ENCODE measurements at regions not wholly inside any gene's neighbourhood (a gene's known extent, or its start where the extent isn't known, plus 50 kb on each side); places are given as distances from the start of the nearest gene placed in this dataset.

DNA sequence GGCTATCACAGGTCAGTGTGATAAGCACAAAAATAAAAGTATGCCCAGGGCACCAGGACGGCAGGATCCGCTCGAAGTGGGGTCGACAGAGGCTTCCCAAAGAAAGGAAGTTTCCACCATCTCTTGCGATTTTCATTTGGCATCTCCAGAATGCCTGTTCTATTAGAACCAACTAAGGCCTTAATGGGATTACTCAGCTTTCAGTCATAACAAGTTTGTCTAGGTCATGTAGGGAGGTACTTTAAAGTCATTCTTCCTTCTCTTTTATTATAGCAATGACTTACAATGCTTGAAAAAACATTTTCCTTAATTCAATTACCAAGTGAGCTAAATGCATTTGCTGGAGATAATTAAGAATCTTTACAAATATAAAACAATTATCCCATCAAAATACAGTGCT is 83.6 kb upstream of the DIO3 start:
- no peak for DNase-seq

DNA sequence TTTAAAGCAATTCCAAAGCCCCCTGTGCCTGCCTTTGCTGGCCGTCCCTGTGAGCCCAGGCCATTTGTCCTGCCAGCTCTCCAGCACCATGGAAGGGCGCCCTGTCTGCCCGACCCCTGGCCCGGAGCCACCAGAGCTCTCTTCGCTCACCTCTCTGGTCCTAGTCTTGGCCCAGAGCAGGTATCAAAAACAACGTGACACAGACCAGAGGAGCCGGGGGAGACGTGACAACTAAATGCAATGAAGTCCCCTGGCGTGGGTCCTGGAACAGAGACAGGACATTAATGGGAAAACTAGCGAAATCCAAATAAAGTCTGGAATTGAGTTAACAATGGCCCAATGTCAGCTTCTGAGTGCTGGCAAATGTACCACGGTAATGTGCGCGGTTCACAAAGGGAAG is 83.2 kb upstream of the DIO3 start:
- no peak for DNase-seq

DNA sequence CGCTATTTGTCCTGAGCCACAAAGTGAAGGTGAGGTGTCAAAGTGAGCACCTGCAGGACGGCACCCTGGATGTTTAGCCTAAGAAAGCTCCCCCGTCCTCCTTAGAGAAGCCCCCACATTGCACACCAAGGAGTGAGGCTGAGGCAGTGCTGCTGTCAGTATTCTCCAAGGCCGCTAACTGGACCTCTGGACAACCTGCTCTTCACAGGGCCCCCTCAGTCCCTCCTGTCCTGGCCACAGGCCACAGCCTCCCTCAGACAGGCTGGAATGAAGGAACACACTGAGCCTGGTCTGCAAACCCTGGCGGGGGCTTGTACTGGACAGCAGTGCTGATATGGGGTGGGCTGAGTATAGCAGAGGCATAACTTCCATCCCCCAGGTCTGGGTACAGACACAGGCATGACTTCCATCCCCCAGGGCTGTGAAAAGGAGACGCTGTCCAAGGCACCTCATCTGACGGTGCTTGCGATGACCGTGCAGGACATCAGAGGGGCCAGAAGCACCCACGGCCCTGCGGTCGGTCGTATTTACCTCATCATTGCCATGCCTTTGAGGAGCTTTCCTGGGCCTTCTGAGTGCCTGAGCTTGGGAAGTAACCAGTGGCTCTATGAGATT is 82.4 kb upstream of the DIO3 start:
- DNase-seq, result peak; percentile 8

DNA sequence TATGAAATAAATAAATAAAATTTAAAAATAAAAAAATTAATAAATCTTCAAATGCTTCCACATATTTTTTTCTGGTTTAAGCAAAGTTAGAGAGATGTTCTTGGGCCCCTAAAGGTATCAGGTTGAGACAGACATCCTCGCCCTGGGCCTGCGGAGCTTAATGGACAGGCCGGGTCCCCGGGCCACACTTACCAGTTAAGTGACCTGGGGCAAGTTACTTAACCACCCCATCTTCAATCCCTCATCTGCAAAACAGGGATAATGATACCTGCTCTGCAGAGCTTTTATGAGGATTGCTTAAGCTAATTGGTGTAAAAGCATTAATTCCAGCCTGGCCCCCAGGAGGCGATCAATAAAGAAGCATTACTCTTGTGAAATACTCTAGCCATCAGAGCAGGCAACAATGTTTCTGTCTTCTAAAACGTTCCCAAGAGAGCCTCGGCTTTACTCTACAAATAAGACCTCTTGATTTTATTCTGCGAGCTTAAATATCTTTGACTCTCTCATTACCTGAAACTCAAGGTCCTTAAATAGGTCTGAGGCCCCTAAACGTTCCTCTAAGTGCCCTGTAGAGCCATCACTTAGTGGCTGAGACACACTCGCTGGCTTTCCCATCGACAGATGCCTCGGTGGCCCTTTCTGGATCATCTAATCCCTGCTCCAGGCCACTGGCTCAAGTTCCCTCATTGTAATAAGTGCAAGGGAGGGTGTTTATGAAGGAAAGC is 81.1 kb upstream of the DIO3 start:
- DNase-seq, result no peak

DNA sequence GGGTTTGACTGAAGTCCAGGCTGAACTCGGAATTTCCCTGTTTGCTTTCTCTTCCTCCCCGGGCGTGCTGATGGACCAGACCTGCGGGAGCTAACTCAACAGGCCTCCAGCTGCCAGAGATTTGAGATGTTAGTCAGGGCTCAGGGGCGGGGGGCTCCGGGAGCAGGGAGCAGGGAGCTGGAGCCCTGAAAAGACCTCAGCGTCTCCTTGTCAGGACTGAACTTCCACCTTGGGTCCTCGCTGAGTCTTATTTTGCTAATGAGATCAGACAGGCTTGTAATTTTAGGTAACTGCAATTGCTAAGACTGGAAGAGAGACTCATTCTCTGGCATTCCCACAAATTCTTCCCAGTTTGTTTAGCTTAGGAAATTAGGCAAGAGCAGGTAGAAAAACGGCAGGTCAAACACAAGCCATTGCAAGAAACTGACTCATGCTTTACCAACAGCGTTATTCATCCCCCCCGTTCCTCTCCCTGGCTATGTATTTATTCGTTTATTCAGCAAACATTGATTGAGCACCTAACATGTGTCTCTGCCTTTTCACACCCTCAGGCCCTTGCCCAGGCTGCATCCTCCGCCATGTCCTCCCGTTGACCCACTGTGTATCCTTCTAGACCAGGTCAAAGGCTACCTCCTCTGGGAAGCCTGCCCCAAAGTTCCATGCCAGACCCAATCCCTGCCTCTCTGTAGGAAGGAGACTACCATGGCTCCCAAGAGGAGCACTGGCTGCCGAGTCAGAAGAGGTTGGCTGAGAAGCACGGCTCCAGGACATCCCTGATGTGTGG is 80.4 kb upstream of the DIO3 start:
- DNase-seq, result peak; percentile 18

DNA sequence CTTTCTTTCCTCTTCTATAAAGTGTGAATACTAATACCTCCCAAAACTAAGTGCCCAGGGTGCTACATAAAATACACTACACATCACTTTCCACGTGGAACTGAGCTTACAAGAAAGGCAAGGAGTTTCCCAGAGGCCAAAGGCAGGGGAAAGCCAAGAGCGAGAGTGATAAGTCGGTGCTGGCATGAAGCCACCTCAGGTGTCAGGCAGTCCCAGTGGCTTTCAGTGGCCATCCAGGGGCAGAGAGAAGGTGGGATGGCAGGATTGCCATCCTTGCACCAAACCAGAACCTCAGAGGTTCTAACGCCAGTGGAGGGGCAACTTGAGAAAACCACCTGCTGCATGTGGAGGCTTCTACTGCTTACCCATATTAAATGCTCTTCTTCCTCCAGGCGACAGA is 79.7 kb upstream of the DIO3 start:
- peak; percentile 7 for DNase-seq

DNA sequence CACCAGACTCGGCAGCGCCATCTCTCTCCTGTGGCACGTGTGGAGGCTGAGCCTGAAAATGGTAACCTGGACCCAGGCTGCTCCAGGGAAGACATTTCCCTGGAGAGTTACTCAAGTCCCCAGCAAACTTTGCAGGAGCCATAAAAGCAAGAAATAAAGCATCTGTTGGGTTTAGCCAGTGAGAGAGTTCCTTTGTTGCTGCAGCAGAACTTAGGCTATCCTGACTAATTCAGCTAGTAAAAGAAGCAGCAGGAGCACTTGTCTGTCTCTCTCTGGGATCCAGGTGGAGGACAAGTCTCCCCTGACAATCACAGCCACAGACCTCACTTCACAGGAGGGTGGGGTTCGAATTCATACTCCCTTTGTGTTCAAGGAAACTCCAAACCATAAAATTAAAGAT is 79.2 kb upstream of the DIO3 start:
- no peak for DNase-seq

DNA sequence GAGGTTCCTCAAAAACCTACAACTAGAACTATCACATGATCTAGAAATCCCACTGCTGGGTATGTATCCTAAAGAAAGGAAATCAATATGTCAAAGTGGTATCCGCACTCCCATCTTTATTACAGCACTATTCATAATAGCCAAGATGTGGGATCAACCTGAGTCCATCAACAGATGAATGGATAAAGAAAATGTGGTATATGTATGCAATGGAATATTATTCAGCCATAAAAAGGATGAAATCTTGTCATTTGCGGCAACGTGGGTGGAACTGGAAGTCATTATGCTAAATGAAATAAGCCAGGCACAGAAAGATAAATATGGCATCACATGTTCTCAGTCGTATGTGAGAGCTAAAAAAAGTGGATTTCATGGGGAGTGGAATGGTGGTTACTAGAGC is 77.5 kb upstream of the DIO3 start:
- no peak for DNase-seq

DNA sequence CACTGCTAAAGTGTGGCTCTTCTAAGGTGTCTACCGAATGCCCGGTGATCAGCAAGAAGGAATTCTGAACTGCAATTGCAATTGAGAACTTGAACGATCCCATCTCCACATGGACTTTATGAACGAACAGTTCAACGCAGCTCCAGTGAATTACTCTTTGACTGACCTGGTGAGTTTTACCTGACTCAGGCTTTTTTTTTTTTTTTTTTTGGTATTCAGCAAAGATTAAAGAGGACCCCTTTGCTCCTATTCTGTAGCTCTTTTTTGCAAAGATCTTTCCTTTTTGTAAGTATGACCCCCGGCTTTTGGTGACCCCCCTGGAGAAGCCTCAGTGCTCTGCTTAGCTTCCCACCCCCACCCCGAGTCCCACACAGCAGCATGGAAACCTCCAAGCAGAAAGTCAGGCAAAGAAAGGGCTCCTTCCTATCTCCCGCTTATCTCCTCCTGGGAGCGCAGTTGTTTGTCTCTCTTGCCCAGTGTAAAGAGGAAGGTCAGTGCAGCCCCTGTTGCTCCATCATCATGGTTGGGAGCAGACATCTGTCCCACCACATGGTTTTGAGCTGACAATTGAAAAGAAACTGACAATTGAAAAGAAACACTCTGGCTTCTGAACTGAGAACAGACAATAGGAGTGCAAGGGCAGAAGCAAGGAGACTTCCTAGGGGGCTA is 72.1 kb upstream of the DIO3 start:
- DNase-seq, result no peak

DNA sequence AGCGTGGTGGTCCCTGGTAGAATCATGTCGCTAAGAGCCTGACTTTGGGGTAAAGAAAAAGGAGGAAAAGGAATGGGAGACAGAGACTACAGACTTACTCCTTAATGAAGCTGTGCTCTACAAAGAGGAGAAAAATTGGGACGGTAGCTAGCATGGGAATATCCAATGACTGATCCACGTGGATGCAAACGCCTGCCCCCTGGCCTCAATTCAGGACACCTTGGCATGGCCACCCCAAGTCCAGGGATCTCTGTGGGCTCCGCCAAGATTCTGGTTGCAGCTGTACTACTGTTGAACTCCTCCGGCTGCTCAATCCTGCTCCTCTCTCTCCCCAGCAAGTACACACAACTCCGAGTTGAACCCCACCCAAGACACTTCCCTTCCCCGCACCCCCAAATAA is 70.5 kb upstream of the DIO3 start:
- DNase-seq, result no peak

DNA sequence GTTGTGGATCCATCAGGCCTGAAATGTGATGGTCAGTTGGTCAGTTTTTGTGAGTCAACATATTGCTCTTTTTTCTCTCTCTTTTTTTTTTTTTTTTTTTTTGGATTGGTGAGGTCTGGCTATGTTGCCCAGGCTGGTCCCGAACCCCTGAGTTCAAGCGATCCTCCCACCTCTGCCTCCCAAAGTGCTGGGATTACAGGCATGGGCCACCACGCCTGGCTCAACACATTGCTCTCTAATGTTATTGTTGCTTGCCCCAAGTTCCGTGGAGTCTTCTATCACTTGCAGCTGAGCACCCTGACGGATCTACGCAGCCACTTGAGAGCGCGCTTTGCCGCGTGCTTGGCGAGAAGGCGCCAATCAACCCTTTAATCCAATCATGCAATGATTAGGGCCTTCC is 69.5 kb upstream of the DIO3 start:
- DNase-seq, result no peak

DNA sequence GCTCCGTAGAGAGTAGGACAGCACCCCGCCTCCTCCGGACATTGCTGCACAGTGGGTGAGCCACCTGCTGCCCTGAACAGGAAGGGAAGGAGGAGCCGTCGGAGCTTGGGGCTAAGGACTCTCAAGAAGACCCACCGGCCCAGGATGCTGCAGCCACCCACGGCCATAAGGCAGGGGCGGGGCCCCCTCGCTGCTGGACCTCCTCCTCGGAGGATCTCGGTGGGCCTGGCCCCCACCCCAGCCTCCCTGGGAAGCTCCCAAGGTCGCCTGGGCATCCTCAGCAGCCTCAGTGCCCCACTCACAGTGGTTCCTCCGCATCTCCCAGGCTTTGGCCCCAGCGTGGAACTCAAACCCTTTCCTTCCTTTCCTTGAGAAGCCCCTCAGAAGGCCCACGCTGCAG is 68.6 kb upstream of the DIO3 start:
- DNase-seq, result no peak

DNA sequence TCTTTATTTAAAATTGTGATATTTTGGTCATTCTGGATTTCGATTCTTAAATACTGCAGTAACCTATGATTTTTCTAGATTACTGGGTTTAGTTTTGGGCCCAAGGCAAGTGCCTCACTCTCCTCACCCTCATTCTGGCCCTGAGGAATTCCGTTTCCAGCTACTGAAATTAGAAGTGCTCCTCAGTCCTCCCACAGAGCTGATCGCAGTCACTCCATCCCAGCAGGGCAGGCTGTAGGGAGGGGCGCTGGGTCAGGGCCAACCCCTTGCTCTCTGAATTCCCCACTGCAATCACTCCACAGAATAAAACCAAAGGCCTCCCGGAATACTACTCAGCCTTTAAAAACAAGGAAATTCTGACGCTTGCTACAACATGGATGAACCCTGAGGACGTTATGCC is 66.5 kb upstream of the DIO3 start:
- DNase-seq, result no peak

DNA sequence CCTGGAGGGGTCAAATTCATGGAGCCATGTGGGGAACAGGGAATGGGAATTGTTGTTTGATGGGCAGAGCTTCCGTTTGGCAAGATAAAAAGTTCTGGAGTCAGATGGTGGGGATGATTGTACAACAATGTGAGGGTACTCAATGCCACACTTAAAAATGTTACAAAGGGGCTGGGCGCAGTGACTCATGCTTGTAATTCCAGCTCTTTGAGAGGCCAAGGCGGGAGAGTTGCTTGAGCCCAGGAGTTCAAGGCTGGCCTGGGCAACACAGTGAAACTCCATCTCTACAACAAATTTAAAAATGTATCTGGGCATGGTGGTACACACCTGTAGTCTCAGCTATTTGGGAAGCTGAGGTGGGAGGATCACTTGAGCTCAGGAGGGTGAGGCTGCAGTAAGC is 66.0 kb upstream of the DIO3 start:
- DNase-seq, result no peak

DNA sequence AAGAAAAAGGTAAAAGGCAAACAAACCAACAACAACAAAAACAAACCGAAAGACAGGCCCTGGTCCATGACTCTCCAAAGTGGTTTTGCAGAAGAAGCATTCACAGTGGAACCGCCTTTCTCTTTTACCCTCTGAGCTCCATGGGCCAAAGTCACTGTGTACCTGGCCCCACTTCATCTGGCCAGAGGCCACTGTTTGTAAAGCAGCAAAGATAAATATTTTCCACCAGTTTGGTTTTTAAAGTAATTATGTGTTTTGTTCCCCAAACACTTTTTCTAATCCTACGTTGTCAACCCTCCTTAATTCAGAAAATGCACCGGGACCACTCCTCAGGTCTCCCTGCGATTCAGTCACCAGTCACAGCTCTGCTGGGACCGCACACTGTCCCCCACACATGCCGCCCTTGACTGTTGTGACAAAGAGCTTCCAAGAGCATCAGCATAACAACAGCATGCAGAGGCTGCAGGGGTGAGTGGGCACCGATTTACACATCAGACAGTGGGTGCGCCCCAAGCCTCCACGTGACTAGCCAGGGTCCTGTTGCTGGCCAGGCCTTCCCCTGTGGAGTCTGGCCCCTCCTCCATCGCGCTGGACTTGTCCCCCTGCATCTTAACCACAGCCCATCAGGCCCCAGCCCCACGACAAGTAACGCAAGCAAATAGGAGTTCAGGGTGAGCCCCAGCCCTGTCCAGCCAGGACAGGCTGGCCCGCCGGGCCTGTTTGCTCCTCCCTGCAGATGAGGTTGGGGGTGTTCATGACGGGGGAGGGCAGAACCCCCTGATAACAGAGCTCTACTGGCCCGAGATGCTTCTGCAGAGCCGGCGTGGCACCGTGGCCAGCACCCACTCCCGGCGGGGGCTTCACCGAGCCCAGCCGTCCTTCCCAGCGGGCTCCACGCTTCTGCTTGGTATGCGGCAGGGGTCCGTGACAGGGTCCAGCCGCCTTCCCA is 65.2 kb upstream of the DIO3 start:
- no peak for DNase-seq

DNA sequence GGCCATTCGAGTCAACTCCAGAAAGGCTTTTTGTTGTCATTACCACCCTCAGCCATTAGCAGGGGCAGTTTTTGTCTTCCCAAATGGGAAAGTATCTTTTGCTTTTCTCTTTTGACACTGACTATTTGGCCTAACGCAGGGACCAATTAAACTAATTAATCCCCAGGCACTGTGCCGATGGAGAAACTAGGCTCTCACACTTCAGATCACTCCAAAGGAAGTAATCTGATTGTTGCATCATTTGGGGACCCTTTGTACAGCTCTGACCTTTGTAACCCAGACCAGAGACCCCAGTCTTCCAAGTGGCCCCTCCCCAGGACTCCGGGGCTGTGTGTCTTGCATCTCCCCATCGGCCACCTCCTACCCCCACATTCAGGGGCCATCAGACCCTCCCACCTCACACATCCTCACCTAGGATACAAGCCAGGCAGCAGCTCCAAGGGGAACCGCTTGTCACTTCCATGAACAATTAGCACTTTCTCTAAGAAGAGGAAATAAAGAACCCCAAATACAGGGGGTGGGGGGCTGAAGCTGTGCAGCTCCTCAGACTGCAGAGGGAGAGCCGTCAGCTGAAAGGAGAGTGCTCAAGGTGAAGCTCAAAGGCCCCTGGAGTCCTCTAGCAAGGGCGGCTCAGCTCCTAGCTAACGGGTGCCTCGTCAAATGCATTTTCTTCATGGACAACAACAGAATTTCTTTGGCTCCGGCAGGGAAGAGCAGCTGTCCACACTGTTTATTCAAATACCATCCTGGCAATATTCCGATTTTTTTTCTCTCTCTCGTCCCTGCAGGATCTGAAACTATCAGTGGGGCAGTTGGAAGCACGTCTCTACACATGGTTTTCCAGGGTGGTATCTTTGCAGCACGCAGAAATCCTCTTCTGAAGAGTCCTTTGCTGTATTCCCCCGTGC is 64.3 kb upstream of the DIO3 start:
- no peak for DNase-seq

DNA sequence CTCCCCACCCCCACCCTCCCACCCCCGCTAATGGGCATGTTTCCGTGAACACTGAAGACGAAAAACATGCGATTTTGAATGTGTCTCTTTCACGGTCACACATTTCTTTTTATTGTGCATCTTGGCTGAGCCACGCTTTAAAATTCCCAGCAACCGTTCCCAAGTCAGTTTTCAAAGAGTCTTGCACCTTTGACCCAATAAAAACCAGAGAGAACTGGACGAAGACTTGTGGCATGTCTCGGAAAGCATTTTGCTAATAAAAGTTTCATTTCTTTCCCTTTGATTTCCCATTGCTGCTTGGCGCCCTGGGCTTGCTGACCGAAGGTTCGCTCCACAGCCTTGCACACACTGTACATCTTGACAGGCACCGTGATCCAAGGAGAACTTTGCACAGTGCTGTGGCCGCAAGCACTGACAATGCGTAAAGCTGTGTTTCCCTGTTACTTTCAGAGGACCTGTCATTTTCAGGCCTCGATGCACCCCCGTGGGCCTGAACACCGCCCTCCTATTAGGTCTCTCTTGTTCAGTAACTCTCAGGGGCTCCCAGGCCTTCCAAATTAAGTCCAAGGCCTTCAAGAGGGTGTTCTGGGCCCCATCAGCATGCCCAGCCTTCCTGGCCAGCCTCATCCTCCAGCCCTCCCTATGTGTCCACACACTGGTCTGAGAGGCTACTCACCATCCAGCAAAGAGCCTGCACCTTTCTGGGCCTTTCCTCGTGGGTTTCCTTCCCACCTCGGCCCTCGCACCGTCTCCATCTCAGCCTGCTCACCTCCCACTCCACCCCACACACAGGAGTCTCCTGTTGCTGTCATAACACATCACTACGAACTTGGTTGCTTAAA is 63.4 kb upstream of the DIO3 start:
- DNase-seq, result no peak

DNA sequence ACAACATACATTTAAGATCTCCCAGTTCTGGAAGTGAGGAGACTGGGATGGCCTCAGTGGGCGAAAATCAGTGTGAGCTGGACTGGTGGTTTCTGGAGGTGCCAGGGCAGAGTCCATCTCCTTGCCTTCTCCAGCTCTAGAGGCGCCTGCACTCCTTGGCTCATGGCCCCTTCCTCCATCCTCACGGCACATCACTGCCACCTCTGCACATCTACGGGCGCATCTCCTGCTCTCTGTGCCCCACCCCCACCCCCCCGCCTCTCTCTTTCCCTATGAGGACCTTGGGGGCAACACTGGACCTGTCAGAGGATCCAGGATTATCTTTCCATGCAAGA is 62.8 kb upstream of the DIO3 start:
- no peak for DNase-seq

DNA sequence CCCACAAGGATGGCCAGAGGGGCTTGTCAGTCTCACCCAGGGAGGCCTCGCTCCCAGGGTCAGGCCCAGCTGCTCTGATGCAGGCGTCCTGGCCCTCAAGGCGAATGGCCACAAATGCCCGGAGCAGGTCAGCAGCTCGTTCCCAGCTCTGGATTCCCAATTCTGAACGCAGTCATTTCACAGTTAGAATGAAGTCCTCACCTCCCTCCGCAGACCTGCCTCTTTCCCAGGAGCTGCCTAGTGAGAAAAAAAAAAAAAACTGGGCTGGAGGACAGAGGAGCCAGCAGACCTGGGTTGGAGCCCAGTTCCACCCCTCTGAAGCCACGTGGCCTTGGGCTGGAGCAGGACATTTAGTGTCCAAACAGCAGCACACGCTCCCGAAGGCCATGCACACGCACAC is 62.2 kb upstream of the DIO3 start:
- peak; percentile 10 for DNase-seq

DNA sequence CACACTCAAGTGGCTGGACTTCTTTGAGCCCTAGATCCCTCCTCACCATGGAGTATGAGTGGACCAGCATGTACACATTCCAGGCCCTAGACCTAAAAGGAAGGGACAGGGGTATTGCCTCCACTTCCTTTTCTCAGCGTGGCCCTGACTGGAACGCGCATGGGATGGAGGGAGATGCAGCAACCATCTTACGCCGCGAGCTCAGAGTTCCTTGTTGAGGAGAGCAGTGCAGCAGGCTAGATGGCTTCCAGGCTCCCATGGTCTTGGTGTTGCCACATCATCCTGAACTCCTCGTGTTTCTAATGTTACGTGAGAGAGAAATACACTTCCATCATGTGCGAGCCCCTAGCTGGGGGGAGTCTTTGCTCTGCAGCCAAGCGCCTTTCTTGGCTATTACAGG is 61.8 kb upstream of the DIO3 start:
- no peak for DNase-seq

DNA sequence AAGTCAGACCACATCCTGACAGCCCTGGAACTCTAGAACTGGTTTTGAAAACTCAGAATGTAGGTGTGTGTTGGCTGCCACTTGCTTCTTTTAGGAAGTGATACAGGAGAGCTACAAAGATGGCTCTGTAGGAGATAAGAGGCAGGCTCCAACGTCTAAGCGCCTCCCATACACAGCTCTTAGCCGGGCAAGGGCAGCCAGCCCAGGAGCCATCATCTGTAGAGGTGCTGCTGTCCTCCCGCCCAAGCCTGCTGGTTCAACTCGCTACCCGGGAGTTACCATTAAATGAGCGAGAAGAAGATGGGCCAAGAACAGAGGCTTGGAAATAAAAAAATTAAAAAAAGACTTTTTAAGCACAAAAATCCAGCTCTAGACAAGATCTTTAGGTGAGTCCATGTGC is 61.2 kb upstream of the DIO3 start:
- DNase-seq, result no peak

Data from femur (tissue), 1 donor.